GM12891 (cell line): ENCODE measurements at regions not wholly inside any gene's neighbourhood (a gene's known extent, or its start where the extent isn't known, plus 50 kb on each side); places are given as distances from the start of the nearest gene placed in this dataset.

Source experiments
- DNase-seq: peaks from one replicate; pipeline ENCODE4 v3.0.0; 2011; ENCODE audit warnings: low spot score; ENCODE audit not compliant: insufficient read length
- FAIRE-seq: peaks from 2 replicates; lab custom pipeline; 2011; peaks lifted over from hg19 to GRCh38; lab: Jason Lieb, UNC
- PAX5 ChIP-seq: IDR thresholded peaks from 2 replicates; pipeline ENCODE4 v1.6.1; 2011; ENCODE audit warnings: low read length, moderate library complexity, mild to moderate bottlenecking; ENCODE audit not compliant: insufficient read depth, severe bottlenecking
- POLR2A ChIP-seq: IDR thresholded peaks from 2 replicates; pipeline ENCODE4 v1.6.1; 2011; ENCODE audit warnings: low read depth, low read length, control low read depth
- POLR2AphosphoS5 ChIP-seq: IDR thresholded peaks from 2 replicates; pipeline ENCODE4 v1.6.1; 2011; ENCODE audit warnings: low read depth, low read length, control low read depth
- POU2F2 ChIP-seq: IDR thresholded peaks from 2 replicates; pipeline ENCODE4 v1.6.1; 2011; ENCODE audit warnings: low read depth, mild to moderate bottlenecking, control low read depth, low read length, moderate library complexity
- SPI1 ChIP-seq: IDR thresholded peaks from 2 replicates; pipeline ENCODE4 v1.6.1; 2011; ENCODE audit warnings: low read depth, low read length, control low read depth
- TAF1 ChIP-seq: IDR thresholded peaks from 2 replicates; pipeline ENCODE4 v1.6.1; 2011; ENCODE audit warnings: low read depth, low read length, control low read depth

- DNase-seq = no peak
- no peak for FAIRE-seq
- TF ChIP-seq SPI1 (no peak), TAF1 (no peak), POU2F2 (no peak), POLR2A (no peak), POLR2AphosphoS5 (no peak), PAX5 (no peak)
Observed at GRCh38 chr6:23435126-23435525, 690.9 kb upstream of the NRSN1 start.

GRCh38 chr6:23435798-23436197 is 690.2 kb upstream of the NRSN1 start:
- TF ChIP-seq POU2F2 (no peak), SPI1 (no peak), POLR2A (no peak), POLR2AphosphoS5 (no peak), TAF1 (no peak), PAX5 (no peak)
- DNase-seq (no peak), FAIRE-seq (no peak)

- FAIRE-seq (no peak), DNase-seq (no peak)
- no peak for TF ChIP-seq SPI1
- TF ChIP-seq POLR2A = no peak
- no peak for TF ChIP-seq POLR2AphosphoS5
- TF ChIP-seq PAX5 = no peak
- TF ChIP-seq TAF1 = no peak
- no peak for TF ChIP-seq POU2F2
Observed at GRCh38 chr6:23441808-23442461, 684.1 kb upstream of the NRSN1 start.

- no peak for FAIRE-seq
- no peak for DNase-seq
- TF ChIP-seq PAX5 = no peak
- TF ChIP-seq POLR2A = no peak
- TF ChIP-seq POU2F2 = no peak
Observed at GRCh38 chr6:23445157-23445710, 680.8 kb upstream of the NRSN1 start.

GRCh38 chr6:23446469-23446967 is 679.5 kb upstream of the NRSN1 start:
- TF ChIP-seq POLR2AphosphoS5 (no peak), POU2F2 (no peak), SPI1 (no peak), TAF1 (no peak), POLR2A (no peak), PAX5 (no peak)
- FAIRE-seq (no peak), DNase-seq (no peak)

- DNase-seq (no peak), FAIRE-seq (no peak)
- no peak for TF ChIP-seq SPI1
- TF ChIP-seq POLR2A = no peak
- TF ChIP-seq PAX5 = no peak
- TF ChIP-seq POU2F2 = no peak
- TF ChIP-seq TAF1 = no peak
- no peak for TF ChIP-seq POLR2AphosphoS5
Observed at GRCh38 chr6:23447731-23448130, 678.3 kb upstream of the NRSN1 start.

GRCh38 chr6:23448281-23448680 is 677.7 kb upstream of the NRSN1 start:
- no peak for DNase-seq
- no peak for FAIRE-seq
- TF ChIP-seq TAF1 (no peak), POLR2AphosphoS5 (no peak), SPI1 (no peak), PAX5 (no peak), POU2F2 (no peak), POLR2A (no peak)

- FAIRE-seq (no peak), DNase-seq (no peak)
- TF ChIP-seq POLR2A (no peak), POLR2AphosphoS5 (no peak), PAX5 (no peak), POU2F2 (no peak), SPI1 (no peak), TAF1 (no peak)
Observed at GRCh38 chr6:23454080-23454976, 671.7 kb upstream of the NRSN1 start.

GRCh38 chr6:23455754-23456153 is 670.3 kb upstream of the NRSN1 start:
- DNase-seq (no peak), FAIRE-seq (no peak)
- no peak for TF ChIP-seq SPI1
- no peak for TF ChIP-seq POLR2A
- no peak for TF ChIP-seq POU2F2
